ENCODE measurements at regions not wholly inside any gene's neighbourhood (a gene's known extent, or its start where the extent isn't known, plus 50 kb on each side); places are given as distances from the start of the nearest gene placed in this dataset.

- no peak for DNase-seq
These were observed 623.0 kb downstream of the NPHP4 start for GRCh38 chr1:5369223-5369622.

- no peak for DNase-seq
These were observed 624.0 kb downstream of the NPHP4 start for GRCh38 chr1:5368201-5368600.

- DNase-seq: no peak
These were observed 624.9 kb downstream of the NPHP4 start for GRCh38 chr1:5367306-5367705.

GRCh38 chr1:5365751-5366150, 626.5 kb downstream of the NPHP4 start:
- DNase-seq: no peak

GRCh38 chr1:5364591-5364990, 627.6 kb downstream of the NPHP4 start:
- DNase-seq: no peak

- DNase-seq: no peak
These were observed 637.5 kb downstream of the NPHP4 start for GRCh38 chr1:5354681-5355080.

- no peak for DNase-seq
These were observed 640.9 kb downstream of the NPHP4 start for GRCh38 chr1:5351366-5351765.

GRCh38 chr1:5349526-5349925, 642.7 kb downstream of the NPHP4 start:
- DNase-seq: no peak

GRCh38 chr1:5348732-5349465, 643.3 kb downstream of the NPHP4 start:
- peak; percentile 9 for DNase-seq

GRCh38 chr1:5347726-5348125, 644.5 kb downstream of the NPHP4 start:
- no peak for DNase-seq

GRCh38 chr1:5345556-5345955, 646.7 kb downstream of the NPHP4 start:
- DNase-seq: no peak

- no peak for DNase-seq
These were observed 648.8 kb downstream of the NPHP4 start for GRCh38 chr1:5343256-5344020.

GRCh38 chr1:5342830-5343229, 649.4 kb downstream of the NPHP4 start:
- no peak for DNase-seq

GRCh38 chr1:5342172-5342571, 650.1 kb downstream of the NPHP4 start:
- DNase-seq: no peak

GRCh38 chr1:5341471-5341870, 650.8 kb downstream of the NPHP4 start:
- no peak for DNase-seq

- DNase-seq: no peak
These were observed 651.6 kb downstream of the NPHP4 start for GRCh38 chr1:5340560-5341130.

GRCh38 chr1:5338466-5338865, 653.8 kb downstream of the NPHP4 start:
- no peak for DNase-seq

GRCh38 chr1:5333291-5333690, 658.9 kb downstream of the NPHP4 start:
- no peak for DNase-seq

GRCh38 chr1:5331101-5331500, 661.1 kb downstream of the NPHP4 start:
- DNase-seq: no peak

- peak; percentile 24 for DNase-seq
These were observed 663.0 kb downstream of the NPHP4 start for GRCh38 chr1:5329068-5329739.

- no peak for DNase-seq
These were observed 667.3 kb downstream of the NPHP4 start for GRCh38 chr1:5324883-5325282.

- DNase-seq: no peak
These were observed 663.9 kb downstream of the AJAP1 start for GRCh38 chr1:5318143-5318816.

- DNase-seq: no peak
These were observed 663.0 kb downstream of the AJAP1 start for GRCh38 chr1:5317391-5317790.

Data from CD4-positive, alpha-beta T cell treated with Interleukin-21 for 1 hour (primary cell).